ENCODE measurements at regions not wholly inside any gene's neighbourhood (a gene's known extent, or its start where the extent isn't known, plus 50 kb on each side); places are given as distances from the start of the nearest gene placed in this dataset.

DNA sequence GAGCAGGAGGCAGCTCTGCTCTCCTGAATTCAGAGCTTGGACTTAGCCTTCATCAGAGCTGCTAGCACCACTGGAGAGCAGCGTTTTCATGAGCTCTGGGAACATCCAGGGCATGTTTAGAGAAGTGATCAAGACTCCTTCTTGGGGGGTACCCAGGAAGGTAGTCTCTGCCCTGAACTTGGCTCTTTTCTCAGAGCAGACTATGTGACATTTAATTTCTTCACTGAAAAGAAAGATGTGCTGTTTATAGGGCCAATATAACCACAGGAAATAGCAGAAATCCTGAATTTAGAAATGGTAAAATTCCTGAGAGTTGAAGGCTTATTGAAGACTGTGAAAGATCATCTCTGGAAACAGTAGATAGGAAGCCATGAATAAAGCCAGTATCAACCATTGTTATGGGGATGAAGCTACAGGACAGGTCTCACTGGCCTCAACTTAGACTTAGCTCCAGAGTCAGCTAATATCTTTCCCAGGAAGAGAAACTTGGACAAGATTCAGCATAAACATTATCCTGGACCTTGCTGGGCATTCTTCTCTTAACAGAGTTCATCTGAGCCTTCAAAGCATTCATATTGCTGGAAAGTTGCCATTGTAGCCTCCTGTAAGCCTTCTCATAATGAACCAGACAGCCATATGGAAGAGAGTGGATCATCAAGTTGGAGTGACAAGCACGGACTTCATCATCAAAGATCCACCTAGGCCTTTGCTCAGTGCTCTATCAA is 386.6 kb upstream of the THBS1 start:
- no peak for DNase-seq

- DNase-seq: no peak
These were observed 384.9 kb upstream of the THBS1 start for GRCh38 chr15:39195961-39196486.

- no peak for DNase-seq
These were observed 382.6 kb upstream of the THBS1 start for GRCh38 chr15:39198044-39199000.

DNA sequence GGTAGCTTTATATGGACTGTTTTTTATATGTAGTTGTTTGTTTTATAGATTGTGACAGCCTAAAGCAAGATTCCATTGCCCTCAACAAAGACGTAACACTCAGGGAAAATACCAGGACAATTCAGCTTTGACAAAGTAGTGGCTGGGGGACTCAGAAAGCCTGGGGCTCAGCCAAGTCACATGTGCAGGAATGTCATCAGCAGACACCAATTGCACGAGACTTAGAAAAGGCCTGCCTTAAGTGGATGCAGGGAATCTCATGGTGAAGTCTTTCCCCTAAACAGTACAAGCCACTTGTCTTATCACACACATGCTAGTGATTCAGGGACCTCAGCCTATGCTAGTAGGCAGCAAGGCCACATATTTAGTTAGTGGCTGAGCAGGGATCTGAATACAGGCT is 381.8 kb upstream of the THBS1 start:
- DNase-seq: no peak

GRCh38 chr15:39200586-39200985 is 380.3 kb upstream of the THBS1 start:
- DNase-seq: no peak

DNA sequence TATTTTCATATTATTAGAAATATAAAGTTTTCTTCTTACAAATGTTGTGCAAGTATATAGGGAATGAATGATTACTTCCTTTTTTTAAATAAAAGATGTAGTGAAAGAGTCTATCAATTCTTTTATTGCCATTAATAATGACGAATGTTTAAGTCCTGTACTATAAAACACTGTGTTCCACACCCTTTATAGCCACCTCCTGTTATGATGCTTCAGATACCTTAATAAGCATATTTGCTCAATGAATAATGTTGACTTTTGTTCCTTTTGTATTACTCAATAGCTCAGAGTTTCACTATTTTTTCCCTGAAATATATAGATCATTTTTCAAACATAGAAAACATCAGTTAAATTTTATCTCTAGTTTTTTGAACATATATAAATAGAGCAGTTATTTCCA is 378.2 kb upstream of the THBS1 start:
- DNase-seq: no peak

DNA sequence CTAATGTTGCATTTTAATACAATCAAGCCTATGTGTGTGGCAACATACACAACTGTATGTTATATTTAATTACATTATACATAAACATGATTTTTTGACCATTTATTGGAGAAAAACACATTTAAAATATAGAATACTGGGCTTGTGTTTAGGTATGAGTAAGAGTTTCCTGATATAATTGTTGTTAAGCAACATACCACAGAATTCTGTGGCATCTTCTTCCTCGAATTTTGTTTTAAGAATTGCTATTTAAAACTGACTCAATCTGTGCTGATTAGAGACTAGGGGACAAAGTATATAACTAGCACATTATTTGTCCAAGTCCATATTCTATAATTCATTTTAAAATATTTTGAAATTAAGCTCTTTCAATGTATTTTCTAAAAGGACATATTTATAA is 376.8 kb upstream of the THBS1 start:
- DNase-seq: no peak

GRCh38 chr15:39205081-39205480 is 375.8 kb upstream of the THBS1 start:
- DNase-seq: no peak

GRCh38 chr15:39205506-39206371 is 375.1 kb upstream of the THBS1 start:
- DNase-seq: no peak

GRCh38 chr15:39207532-39208115 is 373.3 kb upstream of the THBS1 start:
- DNase-seq: no peak

GRCh38 chr15:39208187-39208586 is 372.7 kb upstream of the THBS1 start:
- no peak for DNase-seq

DNA sequence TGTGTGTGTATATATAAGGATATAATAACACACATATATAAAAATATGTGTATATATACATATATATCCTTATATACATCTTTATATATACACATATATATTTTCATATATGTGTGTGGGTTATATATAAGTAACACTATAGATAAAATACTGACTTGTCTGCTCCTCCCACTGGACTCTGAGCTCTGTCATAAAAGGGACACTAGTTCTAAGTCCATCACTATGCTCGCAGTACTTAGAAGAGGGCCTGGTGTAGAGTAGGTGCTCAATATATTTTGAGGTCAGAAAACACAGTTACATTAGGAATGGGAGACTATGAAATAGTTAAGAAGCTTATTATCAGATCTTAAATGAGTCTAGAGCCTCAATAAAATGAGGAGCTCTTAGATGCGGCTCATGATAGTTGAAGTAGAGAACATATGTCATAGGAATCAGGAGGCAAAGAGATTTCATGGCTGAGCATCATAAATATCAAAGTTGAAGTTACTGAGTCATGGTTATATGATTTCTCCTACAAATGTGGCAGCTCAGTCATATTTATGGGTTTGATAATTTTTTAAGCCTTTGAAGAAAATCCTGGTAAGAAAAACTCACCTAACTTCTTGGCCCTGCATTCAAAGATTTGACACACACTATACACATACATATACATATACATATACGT is 371.2 kb upstream of the THBS1 start:
- DNase-seq: no peak

- no peak for DNase-seq
These were observed 369.5 kb upstream of the THBS1 start for GRCh38 chr15:39211108-39211979.

DNA sequence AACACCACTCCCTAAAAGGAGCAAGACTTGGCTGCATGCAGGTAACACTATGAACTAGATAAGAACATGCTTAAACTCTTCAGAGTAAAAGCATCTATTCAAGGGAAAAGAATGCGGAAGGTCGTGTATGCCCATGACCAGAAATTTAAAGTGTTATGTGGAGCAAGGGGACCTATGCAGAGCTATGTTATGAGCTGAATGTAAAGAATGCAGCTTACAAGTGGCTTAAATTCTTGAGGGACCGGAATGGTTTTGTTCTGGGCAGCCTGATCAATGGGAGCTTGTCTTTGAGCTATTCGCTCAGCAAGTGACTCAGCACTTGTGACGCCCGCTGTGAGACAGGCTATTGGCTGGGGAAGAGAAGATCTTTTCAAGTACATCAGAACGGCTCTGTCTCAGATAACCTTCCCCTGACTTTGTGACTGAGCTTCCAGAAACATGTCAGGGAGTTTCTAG is 367.5 kb upstream of the THBS1 start:
- no peak for DNase-seq

- DNase-seq: no peak
These were observed 365.9 kb upstream of the THBS1 start for GRCh38 chr15:39215015-39215414.

GRCh38 chr15:39216816-39217215 is 364.1 kb upstream of the THBS1 start:
- no peak for DNase-seq

DNA sequence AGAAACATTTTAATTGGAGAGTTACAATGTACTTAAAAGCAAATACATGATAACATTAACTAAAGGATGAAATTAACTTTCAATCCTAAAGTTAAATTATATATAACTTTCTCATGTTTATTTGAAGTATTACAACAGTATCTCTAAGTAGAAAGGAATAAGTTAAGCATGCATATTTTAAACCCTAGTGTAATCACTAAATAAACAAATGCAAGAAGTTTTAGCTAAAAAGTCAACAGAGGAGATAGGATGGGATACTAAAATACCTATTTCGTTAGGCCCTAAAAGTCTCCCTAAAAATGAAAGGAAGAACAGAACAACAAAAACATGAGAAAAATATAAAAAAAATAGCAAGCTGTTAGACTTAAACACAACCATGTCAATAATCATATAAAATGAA is 361.3 kb upstream of the THBS1 start:
- DNase-seq: no peak

- DNase-seq: no peak
These were observed 354.5 kb upstream of the THBS1 start for GRCh38 chr15:39226169-39226937.

GRCh38 chr15:39227001-39227400 is 353.9 kb upstream of the THBS1 start:
- no peak for DNase-seq

DNA sequence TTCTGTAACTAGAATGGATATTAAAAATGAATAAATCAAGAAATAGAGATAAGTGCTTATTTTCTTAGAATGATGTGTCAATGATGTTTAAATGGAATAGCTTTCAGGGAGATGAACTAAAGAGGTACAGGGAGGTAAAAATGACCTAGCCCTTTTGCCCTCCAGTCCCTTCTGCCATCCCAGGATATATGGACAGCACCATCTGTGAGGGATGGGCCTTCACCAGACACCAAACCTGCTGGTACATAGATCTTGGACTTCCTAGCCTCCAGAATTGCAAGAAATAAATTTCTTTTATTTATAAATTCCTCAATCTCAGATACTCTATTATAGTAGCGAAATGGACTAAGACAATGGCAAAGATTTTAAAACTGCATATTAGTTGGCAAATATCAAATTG is 352.0 kb upstream of the THBS1 start:
- DNase-seq: no peak
